ENCODE measurements at regions not wholly inside any gene's neighbourhood (a gene's known extent, or its start where the extent isn't known, plus 50 kb on each side); places are given as distances from the start of the nearest gene placed in this dataset.
"Not testable (repeated sequence)": the region's sequence is repeated elsewhere in the genome, so short reads cannot be mapped to it uniquely, and the experiment has no call there.

GRCh38 chr5:38621840-38622437 lies 65.5 kb upstream of the LIFR start:
- Histone ChIP-seq H3K9me3 (replicated peaks) (peaks cover 28% of the 10 kb centered on the region), H3K4me3 (no peak overlapping the region), H3K27me3 (ENCODE audit: low read depth) (no peaks in the 10 kb centered on the region), H3K4me1 (no peaks in the 10 kb centered on the region), H3K36me3 (no peaks in the 10 kb centered on the region), H3K27ac (replicated peaks) (peak overlapping the region; percentile 9)
- TF ChIP-seq CTCF (IDR thresholded peaks at IDR 0.05; ENCODE audit: borderline replicate concordance), result no peak
- no peak for DNase-seq
- intact Hi-C loops (cut with micrococcal nuclease), result no loop called here

GRCh38 chr5:38622723-38623129 lies 66.3 kb upstream of the LIFR start:
- intact Hi-C loops (cut with micrococcal nuclease), result no loop called here

GRCh38 chr5:38624541-38624940 lies 68.1 kb upstream of the LIFR start:
- H3K36me3 ChIP-seq; H3K4me3 ChIP-seq; H3K27me3 ChIP-seq (ENCODE audit: low read depth); H3K27ac ChIP-seq (replicated peaks); intact Hi-C loops (cut with micrococcal nuclease); DNase-seq; H3K4me1 ChIP-seq: not testable (repeated sequence)
- peaks cover 11% of the 10 kb centered on the region for H3K9me3 ChIP-seq (replicated peaks)

More at GRCh38 chr5:38622723-38623129, 66.3 kb upstream of the LIFR start:
- DNase-seq, result no peak
- H3K36me3 ChIP-seq, result no peaks in the 10 kb centered on the region
- H3K27ac ChIP-seq (replicated peaks), result peak overlapping the region; percentile 9
- H3K4me1 ChIP-seq, result no peaks in the 10 kb centered on the region
- peaks cover 27% of the 10 kb centered on the region for H3K9me3 ChIP-seq (replicated peaks)
- no peak for TF ChIP-seq CTCF (IDR thresholded peaks at IDR 0.05; ENCODE audit: borderline replicate concordance)
- H3K4me3 ChIP-seq, result no peak overlapping the region
- no peaks in the 10 kb centered on the region for H3K27me3 ChIP-seq (ENCODE audit: low read depth)

GRCh38 chr5:38631376-38631775 lies 74.9 kb upstream of the LIFR start:
- H3K9me3 ChIP-seq (replicated peaks), result peaks cover 16% of the 10 kb centered on the region
- H3K36me3 ChIP-seq; H3K27ac ChIP-seq (replicated peaks); H3K27me3 ChIP-seq (ENCODE audit: low read depth); H3K4me3 ChIP-seq; DNase-seq; intact Hi-C loops (cut with micrococcal nuclease); H3K4me1 ChIP-seq: not testable (repeated sequence)

GRCh38 chr5:38634568-38635369 lies 78.3 kb upstream of the LIFR start:
- Histone ChIP-seq H3K27ac (replicated peaks) (no peak overlapping the region), H3K4me3 (no peak overlapping the region), H3K9me3 (replicated peaks) (peaks cover 16% of the 10 kb centered on the region), H3K36me3 (no peaks in the 10 kb centered on the region), H3K27me3 (ENCODE audit: low read depth) (no peaks in the 10 kb centered on the region), H3K4me1 (no peaks in the 10 kb centered on the region)
- DNase-seq, result no peak
- intact Hi-C loops (cut with micrococcal nuclease), result no loop called here
- no peak for TF ChIP-seq CTCF (IDR thresholded peaks at IDR 0.05; ENCODE audit: borderline replicate concordance)

GRCh38 chr5:38636626-38637025 lies 80.2 kb upstream of the LIFR start:
- no peak for DNase-seq
- intact Hi-C loops (cut with micrococcal nuclease), result no loop called here
- Histone ChIP-seq H3K4me3 (no peak overlapping the region), H3K27me3 (ENCODE audit: low read depth) (no peaks in the 10 kb centered on the region), H3K9me3 (replicated peaks) (peaks cover 15% of the 10 kb centered on the region), H3K36me3 (no peaks in the 10 kb centered on the region), H3K4me1 (no peaks in the 10 kb centered on the region), H3K27ac (replicated peaks) (no peak overlapping the region)
- no peak for TF ChIP-seq CTCF (IDR thresholded peaks at IDR 0.05; ENCODE audit: borderline replicate concordance)

Data from left ventricle myocardium inferior (tissue), 1 donor.